COLO668 (cell line): ENCODE measurements at regions not wholly inside any gene's neighbourhood (a gene's known extent, or its start where the extent isn't known, plus 50 kb on each side); places are given as distances from the start of the nearest gene placed in this dataset.
"Not testable (repeated sequence)": the region's sequence is repeated elsewhere in the genome, so short reads cannot be mapped to it uniquely, and the experiment has no call there.

Experiments used
- DNase-seq: peaks from one replicate; lab custom pipeline; 2025; ENCODE audit not compliant: unreplicated experiment; lab: John Stamatoyannopoulos, UW

GRCh38 chr2:21821672-21822227, 698.0 kb downstream of the TDRD15 start:
- DNase-seq, result no peak

GRCh38 chr2:21822505-21822904, 698.7 kb downstream of the TDRD15 start:
- DNase-seq, result no peak

GRCh38 chr2:21833767-21834166, 710.0 kb downstream of the TDRD15 start:
- no peak for DNase-seq

GRCh38 chr2:21836261-21836660, 712.5 kb downstream of the TDRD15 start:
- DNase-seq, result no peak

- no peak for DNase-seq
These were observed 713.0 kb downstream of the TDRD15 start for GRCh38 chr2:21836719-21837118.

- DNase-seq, result no peak
These were observed 713.6 kb downstream of the TDRD15 start for GRCh38 chr2:21837168-21837960.

- no peak for DNase-seq
These were observed 717.6 kb downstream of the TDRD15 start for GRCh38 chr2:21841341-21841740.

- not testable (repeated sequence) for DNase-seq
These were observed 726.6 kb downstream of the TDRD15 start for GRCh38 chr2:21850367-21850766.

GRCh38 chr2:21854938-21855337, 731.2 kb downstream of the TDRD15 start:
- no peak for DNase-seq

- no peak for DNase-seq
These were observed 732.9 kb downstream of the TDRD15 start for GRCh38 chr2:21856708-21857107.

- DNase-seq, result no peak
These were observed 737.1 kb downstream of the TDRD15 start for GRCh38 chr2:21860907-21861306.

GRCh38 chr2:21866316-21866715, 742.5 kb downstream of the TDRD15 start:
- no peak for DNase-seq

- DNase-seq, result no peak
These were observed 764.1 kb downstream of the TDRD15 start for GRCh38 chr2:21887881-21888280.

- no peak for DNase-seq
These were observed 766.3 kb downstream of the TDRD15 start for GRCh38 chr2:21890041-21890440.

- DNase-seq, result no peak
These were observed 766.9 kb downstream of the TDRD15 start for GRCh38 chr2:21890716-21891115.

GRCh38 chr2:21891191-21891590, 767.4 kb downstream of the TDRD15 start:
- no peak for DNase-seq

GRCh38 chr2:21892140-21892539, 768.4 kb downstream of the TDRD15 start:
- no peak for DNase-seq

- DNase-seq, result no peak
These were observed 771.4 kb downstream of the TDRD15 start for GRCh38 chr2:21895200-21895599.

- not testable (repeated sequence) for DNase-seq
These were observed 785.1 kb downstream of the TDRD15 start for GRCh38 chr2:21908712-21909380.

GRCh38 chr2:21910832-21911507, 787.2 kb downstream of the TDRD15 start:
- DNase-seq, result no peak

GRCh38 chr2:21912405-21912804, 788.6 kb downstream of the TDRD15 start:
- no peak for DNase-seq

GRCh38 chr2:21915201-21915600, 791.4 kb downstream of the TDRD15 start:
- no peak for DNase-seq
